HG03103 (cell line): ENCODE measurements at regions not wholly inside any gene's neighbourhood (a gene's known extent, or its start where the extent isn't known, plus 50 kb on each side); places are given as distances from the start of the nearest gene placed in this dataset.
"Not testable (repeated sequence)": the region's sequence is repeated elsewhere in the genome, so short reads cannot be mapped to it uniquely, and the experiment has no call there.

Source experiments
- ATAC-seq: cut with Tn5 transposase; IDR thresholded peaks from one replicate; pipeline ENCODE4 v1.9.1; 2021; ENCODE audit warnings: low read depth; ENCODE audit not compliant: unreplicated experiment

- ATAC-seq = no peak
These were observed 65.3 kb upstream of the SERP2 start for GRCh38 chr13:44308352-44308751.

GRCh38 chr13:44309794-44310757 lies 63.5 kb upstream of the SERP2 start:
- no peak for ATAC-seq

GRCh38 chr13:44311011-44311780 lies 62.4 kb upstream of the SERP2 start:
- ATAC-seq = no peak

- no peak for ATAC-seq
These were observed 61.5 kb upstream of the SERP2 start for GRCh38 chr13:44312131-44312530.

GRCh38 chr13:44312834-44313551 lies 60.6 kb upstream of the SERP2 start:
- ATAC-seq = no peak

GRCh38 chr13:44313674-44314073 lies 60.0 kb upstream of the SERP2 start:
- no peak for ATAC-seq

GRCh38 chr13:44314160-44314559 lies 59.5 kb upstream of the SERP2 start:
- ATAC-seq = not testable (repeated sequence)

GRCh38 chr13:44317752-44318151 lies 55.9 kb upstream of the SERP2 start:
- ATAC-seq = no peak

- ATAC-seq = no peak
These were observed 55.5 kb upstream of the SERP2 start for GRCh38 chr13:44318161-44318560.

GRCh38 chr13:44320611-44321010 lies 53.0 kb upstream of the SERP2 start:
- ATAC-seq = no peak

- no peak for ATAC-seq
These were observed 51.7 kb upstream of the SERP2 start for GRCh38 chr13:44321961-44322360.

- no peak for ATAC-seq
These were observed 50.7 kb upstream of the SERP2 start for GRCh38 chr13:44322928-44323327.

GRCh38 chr13:44323754-44324153 lies 49.9 kb upstream of the SERP2 start:
- no peak for ATAC-seq
